ENCODE measurements at regions not wholly inside any gene's neighbourhood (a gene's known extent, or its start where the extent isn't known, plus 50 kb on each side); places are given as distances from the start of the nearest gene placed in this dataset.

DNA sequence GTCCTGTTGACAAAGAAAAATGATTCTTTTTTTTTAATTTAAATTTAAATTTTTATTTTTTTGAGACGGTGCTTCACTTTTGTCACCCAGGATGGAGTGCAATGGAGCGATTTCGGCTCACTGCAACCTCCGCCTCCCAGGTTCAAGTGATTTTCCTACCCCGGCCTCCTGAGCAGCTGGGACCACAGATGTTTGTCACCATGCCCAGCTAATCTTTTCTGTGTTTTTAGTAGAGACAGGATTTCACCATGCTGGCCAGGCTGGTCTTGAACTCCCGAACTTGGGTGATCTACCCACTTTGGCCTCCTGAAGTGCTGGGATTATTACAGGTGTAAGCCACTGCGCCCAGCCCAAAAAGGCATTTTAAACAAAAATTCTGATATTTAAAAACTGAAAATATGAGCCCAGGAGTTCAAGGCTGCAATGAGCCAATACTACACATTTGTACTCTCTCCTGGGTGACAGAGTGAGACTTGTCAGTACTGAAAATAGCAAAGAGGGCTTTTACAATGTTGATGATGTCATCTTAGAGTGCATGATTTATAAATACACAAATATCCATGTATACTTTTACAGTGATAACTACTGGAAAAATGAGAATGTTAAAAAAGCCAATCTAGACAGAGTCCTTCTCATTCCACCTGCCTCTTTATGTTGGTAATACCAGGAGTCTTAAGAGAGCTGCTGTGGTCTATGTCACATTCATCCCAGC lies 56.0 kb upstream of the STUM start:
- WGBS (ENCODE audit: low lambda C conversion rate): 61% methylated on average over 7 of the region's 7 CpGs
- H3K27me3 ChIP-seq (ENCODE audit: control insufficient read depth in 1 of 2, insufficient read depth in 2 of 2, low read length in 2 of 2): peaks cover 5 to 50% of the 10 kb centered on the region in 2 experiments
- H3K4me3 ChIP-seq (replicated peaks in 1 of 3; ENCODE audit: insufficient read depth in 1 of 3, low read depth in 2 of 3, low read length in 3 of 3): no peak overlapping the region
- ChIA-PET POLR2A (no interaction called here), CTCF (ENCODE audit: low intra/inter-chr PET ratio, low total read pairs) (no interaction called here)
- peaks cover 2% of the 10 kb centered on the region; the same call in 1 of the 2 replicates for H4K20me1 ChIP-seq (ENCODE audit: insufficient read depth, low read length)
- H3K9me3 ChIP-seq (ENCODE audit: low read length): no peaks in the 10 kb centered on the region
- no peak overlapping the region for H3K27ac ChIP-seq (ENCODE audit: extremely low read length, insufficient read depth, low read length)
- H2AFZ ChIP-seq (ENCODE audit: low read length): no peak overlapping the region
- in situ Hi-C loops (cut with HindIII; ENCODE audit: extremely low pct_ligation_motif_present, low pct_unique_long_range_greater_than_20kb) (no loop called here), intact Hi-C loops (cut with micrococcal nuclease; ENCODE audit: unreplicated experiment) (no loop called here)
- H3K9ac ChIP-seq (ENCODE audit: insufficient read depth, low read depth, low read length): no peak overlapping the region
- no peak for DNase-seq (ENCODE audit: low spot score)
- no peaks in the 10 kb centered on the region for H3K4me1 ChIP-seq (ENCODE audit: insufficient read depth, low read length)
- no peak overlapping the region for H3K4me2 ChIP-seq (ENCODE audit: low read depth, low read length)
- no TSS peak for BruUV-seq (replicated peaks)
- H3K79me2 ChIP-seq (ENCODE audit: insufficient read depth, low read length): no peaks in the 10 kb centered on the region
- no peak for FAIRE-seq
- TF ChIP-seq PHB2 (IDR thresholded peaks at IDR 0.05; ENCODE audit: partially characterized antibody) (no peak), ZNF383 (CRISPR knock-in tag; IDR thresholded peaks at IDR 0.05; ENCODE audit: borderline replicate concordance) (no peak), AGO1 (IDR thresholded peaks at IDR 0.05; ENCODE audit: low read depth, low read length, poor library complexity, severe bottlenecking) (no peak), CREB1 (IDR thresholded peaks at IDR 0.05) (peak; percentile 41; the same call in 1 of the 2 replicates), CREB1 (CRISPR knock-in tag; IDR thresholded peaks at IDR 0.05) (no peak), RNF2 (conservative IDR thresholded peaks at IDR 0.05; ENCODE audit: low read depth) (no peak), ATF7 (IDR thresholded peaks at IDR 0.05) (peak; percentile 87), ATF7 (CRISPR knock-in tag; IDR thresholded peaks at IDR 0.05) (no peak), TRIM24 (CRISPR knock-in tag; IDR thresholded peaks at IDR 0.05) (no peak)
- TF ChIP-seq, protein P1, sequence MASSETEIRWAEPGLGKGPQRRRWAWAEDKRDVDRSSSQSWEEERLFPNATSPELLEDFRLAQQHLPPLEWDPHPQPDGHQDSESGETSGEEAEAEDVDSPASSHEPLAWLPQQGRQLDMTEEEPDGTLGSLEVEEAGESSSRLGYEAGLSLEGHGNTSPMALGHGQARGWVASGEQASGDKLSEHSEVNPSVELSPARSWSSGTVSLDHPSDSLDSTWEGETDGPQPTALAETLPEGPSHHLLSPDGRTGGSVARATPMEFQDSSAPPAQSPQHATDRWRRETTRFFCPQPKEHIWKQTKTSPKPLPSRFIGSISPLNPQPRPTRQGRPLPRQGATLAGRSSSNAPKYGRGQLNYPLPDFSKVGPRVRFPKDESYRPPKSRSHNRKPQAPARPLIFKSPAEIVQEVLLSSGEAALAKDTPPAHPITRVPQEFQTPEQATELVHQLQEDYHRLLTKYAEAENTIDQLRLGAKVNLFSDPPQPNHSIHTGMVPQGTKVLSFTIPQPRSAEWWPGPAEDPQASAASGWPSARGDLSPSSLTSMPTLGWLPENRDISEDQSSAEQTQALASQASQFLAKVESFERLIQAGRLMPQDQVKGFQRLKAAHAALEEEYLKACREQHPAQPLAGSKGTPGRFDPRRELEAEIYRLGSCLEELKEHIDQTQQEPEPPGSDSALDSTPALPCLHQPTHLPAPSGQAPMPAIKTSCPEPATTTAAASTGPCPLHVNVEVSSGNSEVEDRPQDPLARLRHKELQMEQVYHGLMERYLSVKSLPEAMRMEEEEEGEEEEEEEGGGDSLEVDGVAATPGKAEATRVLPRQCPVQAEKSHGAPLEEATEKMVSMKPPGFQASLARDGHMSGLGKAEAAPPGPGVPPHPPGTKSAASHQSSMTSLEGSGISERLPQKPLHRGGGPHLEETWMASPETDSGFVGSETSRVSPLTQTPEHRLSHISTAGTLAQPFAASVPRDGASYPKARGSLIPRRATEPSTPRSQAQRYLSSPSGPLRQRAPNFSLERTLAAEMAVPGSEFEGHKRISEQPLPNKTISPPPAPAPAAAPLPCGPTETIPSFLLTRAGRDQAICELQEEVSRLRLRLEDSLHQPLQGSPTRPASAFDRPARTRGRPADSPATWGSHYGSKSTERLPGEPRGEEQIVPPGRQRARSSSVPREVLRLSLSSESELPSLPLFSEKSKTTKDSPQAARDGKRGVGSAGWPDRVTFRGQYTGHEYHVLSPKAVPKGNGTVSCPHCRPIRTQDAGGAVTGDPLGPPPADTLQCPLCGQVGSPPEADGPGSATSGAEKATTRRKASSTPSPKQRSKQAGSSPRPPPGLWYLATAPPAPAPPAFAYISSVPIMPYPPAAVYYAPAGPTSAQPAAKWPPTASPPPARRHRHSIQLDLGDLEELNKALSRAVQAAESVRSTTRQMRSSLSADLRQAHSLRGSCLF (CRISPR knock-in tag; IDR thresholded peaks at IDR 0.05; ENCODE audit: borderline replicate concordance): no peak
- no peaks in the 10 kb centered on the region for H3K36me3 ChIP-seq (replicated peaks in 1 of 2; ENCODE audit: control insufficient read depth in 1 of 2, insufficient read depth in 2 of 2, low read length in 2 of 2)
- ATAC-seq: no peak
